ENCODE measurements at regions not wholly inside any gene's neighbourhood (a gene's known extent, or its start where the extent isn't known, plus 50 kb on each side); places are given as distances from the start of the nearest gene placed in this dataset.

- Mint-ChIP-seq H3K27ac (no peak overlapping the region), H3K27me3 (peaks cover 16 to 36% of the 10 kb centered on the region in 2 donors), H3K4me1 (peaks cover 0 to 6% (median 2%) of the 10 kb centered on the region in 4 donors), H3K9me3 (peaks cover 0 to 4% (median 1%) of the 10 kb centered on the region in 8 donors), H3K4me3 (no peak overlapping the region), H3K36me3 (no peaks in the 10 kb centered on the region)
- intact Hi-C loops (cut with micrococcal nuclease) = no loop called here
- Histone ChIP-seq H3K27ac (ENCODE audit: low read depth, low read length) (no peak overlapping the region), H3K36me3 (ENCODE audit: insufficient read depth, low read length) (no peaks in the 10 kb centered on the region), H3K4me1 (ENCODE audit: insufficient read depth, low read length) (no peaks in the 10 kb centered on the region), H3K4me3 (ENCODE audit: low read length in 2 of 2) (no peak overlapping the region), H3K9me3 (ENCODE audit: control insufficient read depth in 1 of 2, low read length in 2 of 2) (no peaks in the 10 kb centered on the region), H3K27me3 (ENCODE audit: insufficient read depth, low read length) (no peaks in the 10 kb centered on the region)
- DNase-seq = no peak
- CTCF ChIA-PET (ENCODE audit: partially characterized antibody) = no interaction called here
- POLR2A ChIA-PET (ENCODE audit: partially characterized antibody) = no interaction called here
Observed at GRCh38 chr12:94770791-94771190, 120.4 kb upstream of the TMCC3 start.

- Mint-ChIP-seq H3K27ac (no peak overlapping the region), H3K27me3 (peaks cover 13 to 35% of the 10 kb centered on the region in 2 donors), H3K4me1 (peaks cover 0 to 6% (median 2%) of the 10 kb centered on the region in 4 donors), H3K36me3 (no peaks in the 10 kb centered on the region), H3K9me3 (peaks cover 0 to 4% (median under 1%) of the 10 kb centered on the region in 8 donors), H3K4me3 (no peak overlapping the region)
- H3K4me3 ChIP-seq (ENCODE audit: low read length in 2 of 2) = no peak overlapping the region
- H3K27me3 ChIP-seq (ENCODE audit: insufficient read depth, low read length) = no peaks in the 10 kb centered on the region
- H3K9me3 ChIP-seq (ENCODE audit: control insufficient read depth in 1 of 2, low read length in 2 of 2) = no peaks in the 10 kb centered on the region
- no peaks in the 10 kb centered on the region for H3K4me1 ChIP-seq (ENCODE audit: insufficient read depth, low read length)
- DNase-seq = no peak
- ChIA-PET POLR2A (ENCODE audit: partially characterized antibody) (no interaction called here), CTCF (ENCODE audit: partially characterized antibody) (no interaction called here)
- no peak overlapping the region for H3K27ac ChIP-seq (ENCODE audit: low read depth, low read length)
- H3K36me3 ChIP-seq (ENCODE audit: insufficient read depth, low read length) = no peaks in the 10 kb centered on the region
- intact Hi-C loops (cut with micrococcal nuclease) = no loop called here
Observed at GRCh38 chr12:94769776-94770759, 119.7 kb upstream of the TMCC3 start.

DNA sequence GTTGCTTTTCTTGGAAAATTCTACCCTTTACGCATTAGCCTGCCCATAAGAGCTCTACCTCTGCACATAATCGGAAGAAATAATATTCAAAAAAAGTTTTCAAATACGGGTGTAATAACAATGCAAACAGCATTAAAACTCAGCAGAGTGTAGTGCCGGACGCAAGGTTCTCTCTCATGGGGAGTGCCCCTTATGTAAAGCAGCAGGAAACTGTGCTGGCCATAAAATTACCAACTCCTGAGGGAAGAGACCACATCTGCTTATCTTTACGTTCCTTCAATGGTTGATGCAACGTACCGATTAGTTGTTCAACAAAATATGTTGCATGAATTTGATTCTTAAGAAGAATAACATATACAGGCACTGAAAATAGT lies 118.7 kb upstream of the TMCC3 start:
- ChIA-PET POLR2A (ENCODE audit: partially characterized antibody) (no interaction called here), CTCF (ENCODE audit: partially characterized antibody) (no interaction called here)
- Mint-ChIP-seq H3K9me3 (peaks cover 0 to 3% (median under 1%) of the 10 kb centered on the region in 8 donors), H3K36me3 (no peaks in the 10 kb centered on the region), H3K27ac (no peak overlapping the region), H3K4me1 (peaks cover 0 to 6% (median 2%) of the 10 kb centered on the region in 4 donors), H3K4me3 (no peak overlapping the region), H3K27me3 (peaks cover 11 to 32% of the 10 kb centered on the region in 2 donors)
- Histone ChIP-seq H3K27me3 (ENCODE audit: insufficient read depth, low read length) (no peaks in the 10 kb centered on the region), H3K4me3 (ENCODE audit: low read length in 2 of 2) (no peak overlapping the region), H3K36me3 (ENCODE audit: insufficient read depth, low read length) (no peaks in the 10 kb centered on the region), H3K4me1 (ENCODE audit: insufficient read depth, low read length) (no peaks in the 10 kb centered on the region), H3K27ac (ENCODE audit: low read depth, low read length) (no peak overlapping the region), H3K9me3 (ENCODE audit: control insufficient read depth in 1 of 2, low read length in 2 of 2) (no peaks in the 10 kb centered on the region)
- intact Hi-C loops (cut with micrococcal nuclease) = no loop called here
- DNase-seq = no peak

GRCh38 chr12:94768398-94769046 lies 118.2 kb upstream of the TMCC3 start:
- no peaks in the 10 kb centered on the region for H3K36me3 Mint-ChIP-seq
- Histone ChIP-seq H3K9me3 (ENCODE audit: control insufficient read depth in 1 of 2, low read length in 2 of 2) (no peaks in the 10 kb centered on the region), H3K27me3 (ENCODE audit: insufficient read depth, low read length) (no peaks in the 10 kb centered on the region), H3K4me1 (ENCODE audit: insufficient read depth, low read length) (no peaks in the 10 kb centered on the region), H3K27ac (ENCODE audit: low read depth, low read length) (no peak overlapping the region), H3K36me3 (ENCODE audit: insufficient read depth, low read length) (no peaks in the 10 kb centered on the region), H3K4me3 (ENCODE audit: low read length in 2 of 2) (no peak overlapping the region)
- H3K4me1 Mint-ChIP-seq = peaks cover 0 to 6% (median 2%) of the 10 kb centered on the region in 4 donors
- H3K27me3 Mint-ChIP-seq = peaks cover 11 to 27% of the 10 kb centered on the region in 2 donors
- intact Hi-C loops (cut with micrococcal nuclease) = no loop called here
- no peak for DNase-seq
- no peak overlapping the region for H3K4me3 Mint-ChIP-seq
- no peak overlapping the region for H3K27ac Mint-ChIP-seq
- peaks cover 0 to 3% (median 0%) of the 10 kb centered on the region in 8 donors for H3K9me3 Mint-ChIP-seq
- POLR2A ChIA-PET (ENCODE audit: partially characterized antibody) = no interaction called here
- CTCF ChIA-PET (ENCODE audit: partially characterized antibody) = no interaction called here

DNA sequence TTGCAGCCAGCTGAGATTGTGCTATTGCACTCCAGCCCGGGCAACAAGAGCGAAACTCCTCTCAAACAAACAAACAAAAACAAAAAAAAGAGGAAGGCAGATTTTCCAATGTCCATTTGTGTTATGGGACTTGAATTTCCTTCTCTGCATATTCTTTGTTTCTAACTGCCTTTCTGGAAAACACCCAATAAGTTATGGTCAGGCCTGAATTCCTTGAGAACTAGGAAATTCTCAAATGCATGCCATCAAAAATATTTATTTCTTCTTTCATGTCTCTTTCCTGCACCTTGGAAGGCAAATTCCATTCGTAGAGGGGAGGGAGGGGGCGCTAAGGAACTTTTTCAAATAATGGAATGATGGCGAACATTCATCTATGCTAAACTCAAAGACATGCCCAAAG lies 117.6 kb upstream of the TMCC3 start:
- no peaks in the 10 kb centered on the region for H3K36me3 Mint-ChIP-seq
- H3K27ac Mint-ChIP-seq = no peak overlapping the region
- Histone ChIP-seq H3K9me3 (ENCODE audit: control insufficient read depth in 1 of 2, low read length in 2 of 2) (no peaks in the 10 kb centered on the region), H3K27me3 (ENCODE audit: insufficient read depth, low read length) (no peaks in the 10 kb centered on the region), H3K4me1 (ENCODE audit: insufficient read depth, low read length) (no peaks in the 10 kb centered on the region), H3K36me3 (ENCODE audit: insufficient read depth, low read length) (no peaks in the 10 kb centered on the region), H3K27ac (ENCODE audit: low read depth, low read length) (no peak overlapping the region), H3K4me3 (ENCODE audit: low read length in 2 of 2) (no peak overlapping the region)
- no peak overlapping the region for H3K4me3 Mint-ChIP-seq
- POLR2A ChIA-PET (ENCODE audit: partially characterized antibody) = no interaction called here
- H3K4me1 Mint-ChIP-seq = peaks cover 0 to 10% (median 2%) of the 10 kb centered on the region in 4 donors
- no peak for DNase-seq
- CTCF ChIA-PET (ENCODE audit: partially characterized antibody) = no interaction called here
- no peaks in the 10 kb centered on the region for H3K9me3 Mint-ChIP-seq
- intact Hi-C loops (cut with micrococcal nuclease) = no loop called here
- H3K27me3 Mint-ChIP-seq = peaks cover 11 to 27% of the 10 kb centered on the region in 2 donors

DNA sequence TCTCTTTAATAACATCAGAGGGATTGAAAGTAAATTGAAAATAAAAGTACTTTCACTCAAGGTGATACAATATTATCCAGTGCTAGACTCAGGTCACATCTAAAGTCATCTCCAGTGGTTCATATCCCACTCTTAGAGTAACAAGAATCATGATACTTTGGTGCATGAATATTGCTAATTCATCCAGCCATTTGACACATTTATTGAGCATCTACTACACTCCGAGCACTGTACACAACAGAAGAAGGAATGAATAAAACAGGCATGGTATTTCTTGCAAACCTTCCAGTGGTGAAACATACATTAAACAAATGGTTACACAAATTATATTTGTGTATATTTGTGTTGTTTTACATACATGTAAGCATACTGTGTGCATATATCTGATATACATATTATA lies 116.0 kb upstream of the TMCC3 start:
- Mint-ChIP-seq H3K36me3 (no peaks in the 10 kb centered on the region), H3K4me1 (peaks cover 0 to 16% (median 2%) of the 10 kb centered on the region in 4 donors), H3K27me3 (peaks cover 11 to 22% of the 10 kb centered on the region in 2 donors), H3K9me3 (no peaks in the 10 kb centered on the region), H3K4me3 (no peak overlapping the region), H3K27ac (no peak overlapping the region)
- Histone ChIP-seq H3K27ac (ENCODE audit: low read depth, low read length) (no peak overlapping the region), H3K4me1 (ENCODE audit: insufficient read depth, low read length) (no peaks in the 10 kb centered on the region), H3K4me3 (ENCODE audit: low read length in 2 of 2) (no peak overlapping the region), H3K27me3 (ENCODE audit: insufficient read depth, low read length) (no peaks in the 10 kb centered on the region), H3K9me3 (ENCODE audit: control insufficient read depth in 1 of 2, low read length in 2 of 2) (no peaks in the 10 kb centered on the region), H3K36me3 (ENCODE audit: insufficient read depth, low read length) (no peaks in the 10 kb centered on the region)
- CTCF ChIA-PET (ENCODE audit: partially characterized antibody) = no interaction called here
- POLR2A ChIA-PET (ENCODE audit: partially characterized antibody) = no interaction called here
- intact Hi-C loops (cut with micrococcal nuclease) = no loop called here
- no peak for DNase-seq

- Histone ChIP-seq H3K27ac (ENCODE audit: low read depth, low read length) (no peak overlapping the region), H3K4me1 (ENCODE audit: insufficient read depth, low read length) (no peaks in the 10 kb centered on the region), H3K27me3 (ENCODE audit: insufficient read depth, low read length) (no peaks in the 10 kb centered on the region), H3K9me3 (ENCODE audit: control insufficient read depth in 1 of 2, low read length in 2 of 2) (no peaks in the 10 kb centered on the region), H3K4me3 (ENCODE audit: low read length in 2 of 2) (no peak overlapping the region), H3K36me3 (ENCODE audit: insufficient read depth, low read length) (no peaks in the 10 kb centered on the region)
- no peak overlapping the region for H3K27ac Mint-ChIP-seq
- no peaks in the 10 kb centered on the region for H3K36me3 Mint-ChIP-seq
- H3K9me3 Mint-ChIP-seq = no peaks in the 10 kb centered on the region
- intact Hi-C loops (cut with micrococcal nuclease) = no loop called here
- H3K4me1 Mint-ChIP-seq = peaks cover 0 to 10% (median under 1%) of the 10 kb centered on the region in 4 donors
- H3K27me3 Mint-ChIP-seq = peaks cover 5 to 7% of the 10 kb centered on the region in 2 donors
- CTCF ChIA-PET (ENCODE audit: partially characterized antibody) = interaction anchor here (0.7 to 1.7 kb wide), 6 partner anchors 14 to 1409 kb away, joined by 3 to 4 read pairs (median 3); no protein-coding TSS in a partner anchor
- DNase-seq = no peak
- H3K4me3 Mint-ChIP-seq = peak overlapping the region in 1 of 8 donors; percentile 35
- POLR2A ChIA-PET (ENCODE audit: partially characterized antibody) = no interaction called here
Observed at GRCh38 chr12:94763462-94763861, 113.1 kb upstream of the TMCC3 start.
